Spleen (tissue), 11 donors: ENCODE measurements at regions not wholly inside any gene's neighbourhood (a gene's known extent, or its start where the extent isn't known, plus 50 kb on each side); places are given as distances from the start of the nearest gene placed in this dataset.
"Not testable (repeated sequence)": the region's sequence is repeated elsewhere in the genome, so short reads cannot be mapped to it uniquely, and the experiment has no call there.

ENCODE experiments used
- DNase-seq: peaks from one replicate; pipeline ENCODE4 v3.0.0-alpha.2; 2020
- H3K27ac ChIP-seq, 8 donors: fragments of 200-600 bp; sonication (generic) in 7 of 8; 1 replicate in 4 of 8; 2 replicates in 4 of 8; pipeline versions ENCODE4 v1.5.0 to v1.8.0; 2016 to 2021; ENCODE audit warnings: inconsistent platforms in 4 of 8, mild to moderate bottlenecking in 4 of 8, moderate library complexity in 1 of 8
- H3K27me3 ChIP-seq, 7 donors: fragments of 200-600 bp; sonication (generic) in 6 of 7; replicated peaks in 1 of 7; 1 replicate in 4 of 7; 2 replicates in 3 of 7; pipeline versions ENCODE4 v1.5.0 to v1.8.0; 2016 to 2021; ENCODE audit warnings: inconsistent platforms in 3 of 7, mild to moderate bottlenecking in 1 of 7
- H3K36me3 ChIP-seq, 6 donors: fragments of 200-600 bp; sonication (generic) in 5 of 6; 1 replicate in 4 of 6; 2 replicates in 2 of 6; pipeline versions ENCODE4 v1.5.0 to v1.8.0; 2016 to 2021; ENCODE audit warnings: inconsistent platforms in 2 of 6
- H3K4me1 ChIP-seq, 6 donors: fragments of 200-600 bp; sonication (generic) in 5 of 6; 1 replicate in 3 of 6; 2 replicates in 3 of 6; pipeline versions ENCODE4 v1.5.0 to v1.8.0; 2016 to 2021; ENCODE audit warnings: inconsistent platforms in 3 of 6
- H3K4me3 ChIP-seq, 8 donors: fragments of 200-600 bp; sonication (generic) in 7 of 8; 1 replicate in 4 of 8; 2 replicates in 4 of 8; pipeline versions ENCODE4 v1.5.0 to v1.8.0; 2016 to 2021; ENCODE audit warnings: inconsistent platforms in 4 of 8, mild to moderate bottlenecking in 4 of 8, moderate library complexity in 2 of 8
- H3K9me3 ChIP-seq, 8 donors: fragments of 200-600 bp; sonication (generic) in 7 of 8; 1 replicate in 4 of 8; 2 replicates in 4 of 8; pipeline versions ENCODE4 v1.5.0 to v1.8.0; 2016 to 2021; ENCODE audit warnings: inconsistent platforms in 4 of 8
- POLR2A ChIP-seq, 3 donors: fragments of 450-650 bp; IDR thresholded peaks; one replicate each; pipeline ENCODE4 v1.5.1; 2017; ENCODE audit warnings: antibody characterized with exemption in 3 of 3, mild to moderate bottlenecking in 1 of 3
- POLR2AphosphoS5 ChIP-seq, 3 donors: sonication (generic); formaldehyde crosslinking; IDR thresholded peaks; one replicate each; pipeline ENCODE4 v1.5.1; 2017; ENCODE audit warnings: antibody characterized with exemption in 3 of 3
- WGBS, 5 donors: extraction: QIAGEN DNeasy Blood & Tissue Kit in 3 of 5; methylation state at CpG; one replicate each; pipeline versions ENCODE4 v1.1.5 to v1.1.7; 2013 to 2018; 5-methylcytosine and 5-hydroxymethylcytosine counted together
- intact Hi-C: fragments of 100-400 bp; cut with DNase I; formaldehyde crosslinking; loops from one replicate; pipeline ENCODE4 v1.15.0; 2023; ENCODE audit warnings: low total_unique reads
- TF ChIP-seq, protein P1 (sequence below), 11 experiments: fragments of 200-600 bp in 7 of 11; fragments of 450-650 bp in 4 of 11; sonication (generic) in 4 of 11; IDR thresholded peaks in 8 of 11; conservative IDR thresholded peaks in 3 of 11; 1 replicate in 7 of 11; 2 replicates in 4 of 11; pipeline versions ENCODE4 v1.4.0 to v1.8.0; 2016 to 2021; ENCODE audit warnings: antibody characterized with exemption in 11 of 11, inconsistent platforms in 4 of 11, mild to moderate bottlenecking in 1 of 11
- donor health status: healthy with polysubstance abuse.
- donor health status: DM: no; HTN: no; CAD: no; lungs with moderate emphysema.
- donor health status: DM: no; HTN: no; CAD: no.
- donor health status: Bipolar disorder and iron deficiency.
- donor health status: healthy.
- donor health status: DM: no; HTN: no; CAD: no.
- donor health status: DM: yes; HTN: yes; CAD: no.

DNA sequence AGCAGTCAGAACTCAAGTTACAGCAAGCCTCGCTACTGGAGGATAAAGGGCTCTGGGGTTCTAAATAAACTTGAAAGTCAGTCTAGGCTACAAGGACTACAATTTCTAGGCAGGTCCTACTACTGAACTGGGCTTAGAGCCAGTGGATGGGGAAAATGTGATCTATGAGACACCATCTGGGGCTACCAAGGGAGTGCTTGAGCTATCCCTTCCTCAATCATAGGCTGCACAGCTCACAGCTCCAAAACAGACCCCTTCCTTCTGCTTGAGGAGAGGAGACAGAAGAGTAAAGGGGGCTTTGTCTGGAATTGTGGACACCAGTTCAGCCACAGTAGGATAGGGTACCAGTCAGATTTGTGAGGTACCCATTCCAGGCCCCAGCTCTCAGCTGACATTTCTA lies 145.8 kb upstream of the SNX7 start:
- no peak overlapping the region for H3K4me3 ChIP-seq
- no peaks in the 10 kb centered on the region for H3K36me3 ChIP-seq
- WGBS, 5 donors: 80 to 100% (median 90%) methylated on average over 1 of the region's 1 CpG
- no peak for TF ChIP-seq POLR2A (IDR thresholded peaks at IDR 0.05)
- TF ChIP-seq, protein P1, sequence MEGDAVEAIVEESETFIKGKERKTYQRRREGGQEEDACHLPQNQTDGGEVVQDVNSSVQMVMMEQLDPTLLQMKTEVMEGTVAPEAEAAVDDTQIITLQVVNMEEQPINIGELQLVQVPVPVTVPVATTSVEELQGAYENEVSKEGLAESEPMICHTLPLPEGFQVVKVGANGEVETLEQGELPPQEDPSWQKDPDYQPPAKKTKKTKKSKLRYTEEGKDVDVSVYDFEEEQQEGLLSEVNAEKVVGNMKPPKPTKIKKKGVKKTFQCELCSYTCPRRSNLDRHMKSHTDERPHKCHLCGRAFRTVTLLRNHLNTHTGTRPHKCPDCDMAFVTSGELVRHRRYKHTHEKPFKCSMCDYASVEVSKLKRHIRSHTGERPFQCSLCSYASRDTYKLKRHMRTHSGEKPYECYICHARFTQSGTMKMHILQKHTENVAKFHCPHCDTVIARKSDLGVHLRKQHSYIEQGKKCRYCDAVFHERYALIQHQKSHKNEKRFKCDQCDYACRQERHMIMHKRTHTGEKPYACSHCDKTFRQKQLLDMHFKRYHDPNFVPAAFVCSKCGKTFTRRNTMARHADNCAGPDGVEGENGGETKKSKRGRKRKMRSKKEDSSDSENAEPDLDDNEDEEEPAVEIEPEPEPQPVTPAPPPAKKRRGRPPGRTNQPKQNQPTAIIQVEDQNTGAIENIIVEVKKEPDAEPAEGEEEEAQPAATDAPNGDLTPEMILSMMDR (IDR thresholded peaks at IDR 0.05 in 8 of 11, conservative IDR thresholded peaks at IDR 0.05 in 3 of 11): no peak
- TF ChIP-seq POLR2AphosphoS5 (IDR thresholded peaks at IDR 0.05): no peak
- no peak overlapping the region for H3K27ac ChIP-seq
- H3K27me3 ChIP-seq: no peaks in the 10 kb centered on the region
- intact Hi-C loops: no loop called here
- peaks cover 0 to 4% (median 0%) of the 10 kb centered on the region in 8 donors for H3K9me3 ChIP-seq
- no peaks in the 10 kb centered on the region for H3K4me1 ChIP-seq
- DNase-seq: no peak

DNA sequence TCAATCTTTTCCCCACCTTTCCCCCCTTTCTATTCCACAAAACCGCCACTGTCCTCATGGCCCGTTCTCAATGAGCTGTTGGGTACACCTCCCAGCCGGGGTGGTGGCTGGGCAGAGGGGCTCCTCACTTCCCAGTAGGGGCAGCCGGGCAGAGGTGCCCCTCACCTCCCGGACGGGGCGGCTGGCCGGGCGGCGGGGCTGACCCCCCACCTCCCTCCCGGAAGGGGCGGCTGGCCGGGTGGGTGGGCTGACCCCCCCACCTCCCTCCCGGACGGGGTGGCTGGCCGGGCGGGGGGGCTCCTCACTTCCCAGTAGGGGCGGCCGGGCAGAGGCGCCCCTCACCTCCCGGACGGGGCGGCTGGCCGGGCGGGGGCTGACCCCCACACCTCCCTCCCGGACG lies 149.3 kb upstream of the SNX7 start:
- H3K9me3 ChIP-seq: peaks cover 0 to 32% (median 8%) of the 10 kb centered on the region in 8 donors
- H3K4me3 ChIP-seq, H3K4me1 ChIP-seq, H3K36me3 ChIP-seq, intact Hi-C loops, DNase-seq, H3K27me3 ChIP-seq, H3K27ac ChIP-seq: not testable (repeated sequence)
- WGBS, 5 donors: 73 to 97% (median 94%) methylated on average over 4 to 22 of the region's 27 CpGs

DNA sequence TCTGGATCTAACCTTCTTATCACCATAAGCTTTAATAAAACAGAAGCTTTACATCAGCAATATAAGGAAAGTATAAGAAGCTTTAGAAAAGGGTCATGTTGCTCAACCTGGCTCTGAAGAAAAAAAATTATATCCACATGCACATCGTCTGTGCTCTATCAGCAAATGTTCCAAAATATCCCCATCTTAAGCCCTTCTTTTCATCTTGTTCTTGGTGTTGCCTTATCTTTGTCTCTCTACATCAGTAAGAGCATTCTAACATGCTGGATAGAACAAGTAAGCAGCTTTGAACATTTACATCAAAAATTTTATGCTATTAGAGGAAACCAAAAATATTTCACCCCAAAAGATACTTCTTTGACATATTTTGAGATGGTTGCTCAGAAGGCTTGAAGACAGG lies 157.8 kb upstream of the SNX7 start:
- Histone ChIP-seq H3K27ac (no peak overlapping the region), H3K36me3 (no peaks in the 10 kb centered on the region), H3K4me3 (no peak overlapping the region), H3K4me1 (no peaks in the 10 kb centered on the region), H3K9me3 (peaks cover 0 to 42% (median 29%) of the 10 kb centered on the region in 8 donors), H3K27me3 (no peaks in the 10 kb centered on the region)
- DNase-seq: no peak
- WGBS, 5 donors: 77 to 84% (median 82%) methylated on average over 1 of the region's 1 CpG
- TF ChIP-seq, protein P1 (IDR thresholded peaks at IDR 0.05 in 8 of 11, conservative IDR thresholded peaks at IDR 0.05 in 3 of 11): no peak
- TF ChIP-seq POLR2A (IDR thresholded peaks at IDR 0.05) (no peak), POLR2AphosphoS5 (IDR thresholded peaks at IDR 0.05) (no peak)
- intact Hi-C loops: no loop called here

DNA sequence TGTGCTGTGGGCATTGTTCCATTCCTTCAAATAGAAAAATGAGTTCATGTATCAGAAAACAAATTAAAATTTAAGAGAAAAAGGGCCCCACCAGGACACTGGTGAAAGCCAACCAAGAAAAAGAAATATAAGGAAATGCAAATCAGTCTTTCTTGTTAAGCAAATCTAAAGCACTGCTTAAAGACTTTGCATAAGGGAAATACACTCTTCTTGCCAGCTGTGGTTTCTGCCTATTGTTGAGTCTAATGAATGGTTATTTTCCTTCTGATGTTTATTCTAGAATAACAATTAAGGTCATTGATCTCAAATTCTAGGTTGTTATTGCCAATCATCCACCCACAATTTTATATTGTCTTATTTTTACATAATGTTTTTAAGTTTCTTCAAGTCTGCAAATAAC lies 158.6 kb upstream of the SNX7 start:
- intact Hi-C loops: no loop called here
- H3K9me3 ChIP-seq: peaks cover 0 to 35% (median 29%) of the 10 kb centered on the region in 8 donors
- no peaks in the 10 kb centered on the region for H3K27me3 ChIP-seq
- no peak overlapping the region for H3K4me3 ChIP-seq
- no peaks in the 10 kb centered on the region for H3K36me3 ChIP-seq
- H3K27ac ChIP-seq: no peak overlapping the region
- TF ChIP-seq POLR2A (IDR thresholded peaks at IDR 0.05): no peak
- TF ChIP-seq, protein P1 (IDR thresholded peaks at IDR 0.05 in 8 of 11, conservative IDR thresholded peaks at IDR 0.05 in 3 of 11): no peak
- no peak for TF ChIP-seq POLR2AphosphoS5 (IDR thresholded peaks at IDR 0.05)
- no peak for DNase-seq
- H3K4me1 ChIP-seq: no peaks in the 10 kb centered on the region

DNA sequence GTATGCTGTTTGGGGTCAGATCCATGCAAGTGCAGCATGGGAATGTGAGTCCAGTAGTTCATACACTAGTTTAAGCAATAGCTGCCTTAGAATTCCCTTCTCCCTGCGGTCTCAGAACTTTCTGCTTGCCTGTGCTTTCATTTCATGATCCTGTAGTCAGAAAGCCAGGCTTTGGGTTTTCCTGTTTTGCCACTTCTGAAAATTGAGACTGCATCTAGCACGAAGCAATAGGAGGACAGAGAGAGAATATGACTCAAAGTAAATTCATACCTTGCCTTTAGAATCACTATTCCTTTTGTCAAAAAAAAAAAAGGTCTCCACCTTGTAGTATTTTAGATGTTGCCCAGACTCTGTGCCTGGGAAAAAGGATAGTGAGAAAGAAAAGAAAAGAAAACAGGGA lies 161.2 kb upstream of the SNX7 start:
- TF ChIP-seq POLR2A (IDR thresholded peaks at IDR 0.05): no peak
- TF ChIP-seq, protein P1 (IDR thresholded peaks at IDR 0.05 in 8 of 11, conservative IDR thresholded peaks at IDR 0.05 in 3 of 11): no peak
- no peak for TF ChIP-seq POLR2AphosphoS5 (IDR thresholded peaks at IDR 0.05)
- intact Hi-C loops: no loop called here
- WGBS, 5 donors: 76 to 83% (median 80%) methylated on average over 2 of the region's 2 CpGs

More for the DNA sequence above, 161.2 kb upstream of the SNX7 start:
- no peak for DNase-seq
- Histone ChIP-seq H3K4me3 (no peak overlapping the region), H3K9me3 (peaks cover 0 to 9% (median 5%) of the 10 kb centered on the region in 8 donors), H3K4me1 (no peaks in the 10 kb centered on the region), H3K27ac (no peak overlapping the region), H3K27me3 (no peaks in the 10 kb centered on the region), H3K36me3 (no peaks in the 10 kb centered on the region)
